Panc1 (cell line): ENCODE measurements at regions not wholly inside any gene's neighbourhood (a gene's known extent, or its start where the extent isn't known, plus 50 kb on each side); places are given as distances from the start of the nearest gene placed in this dataset.

Experiments
- ATAC-seq: fragments of 200-7000 bp; cut with Tn5 transposase; 2 replicates; pipeline ENCODE4 v1.9.1; 2020; ENCODE audit warnings: mild to moderate bottlenecking, moderate library complexity
- BruUV-seq: library from RNA; stranded (reverse); fragments of 400-500 nt; replicated peaks from 2 replicates; lab custom pipeline; 2021; lab: Mats Ljungman, UMichigan
- CTCF ChIA-PET: fragments of 300-600 bp; sonication (Branson Sonifier 250); formaldehyde crosslinking; loops from one replicate; lab custom pipeline; 2022; ENCODE audit warnings: antibody characterized with exemption; lab: Charles Lee
- POLR2A ChIA-PET: fragments of 300-600 bp; sonication (Branson Sonifier 250); formaldehyde crosslinking; loops from one replicate; lab custom pipeline; 2022; ENCODE audit warnings: antibody characterized with exemption; lab: Charles Lee
- DNase-seq: peaks from one replicate; pipeline ENCODE4 v3.0.0-alpha.2; 2010; ENCODE audit warnings: low read depth, low spot score
- H3K27ac ChIP-seq: 2 replicates; pipeline ENCODE4 v1.5.1; 2011; ENCODE audit warnings: mild to moderate bottlenecking, low read length, inconsistent platforms
- H3K27me3 ChIP-seq: fragments of 200-500 bp; sonication (Bioruptor generic); 2 replicates; pipeline ENCODE4 v1.6.0; 2014; ENCODE audit warnings: low read length, inconsistent platforms; ENCODE audit not compliant: control insufficient read depth, insufficient read depth
- H3K36me3 ChIP-seq: fragments of 200-500 bp; sonication (Bioruptor generic); 2 replicates; pipeline ENCODE4 v1.5.1; 2014; ENCODE audit warnings: inconsistent platforms, mild to moderate bottlenecking, low read length, moderate library complexity; ENCODE audit not compliant: control insufficient read depth, insufficient read depth
- H3K4me1 ChIP-seq: 2 replicates; pipeline ENCODE4 v1.5.1; 2011; ENCODE audit warnings: inconsistent platforms, mild to moderate bottlenecking, low read length, moderate library complexity; ENCODE audit not compliant: control insufficient read depth, insufficient read depth
- H3K4me3 ChIP-seq, 2 experiments: 2 replicates each; pipeline ENCODE4 v1.5.1; 2011 to 2012; ENCODE audit warnings: low read depth in 2 of 2, low read length in 2 of 2, mild to moderate bottlenecking in 2 of 2, inconsistent platforms in 1 of 2, moderate library complexity in 1 of 2
- H3K9me3 ChIP-seq: fragments of 200-500 bp; sonication (Bioruptor generic); 2 replicates; pipeline ENCODE4 v1.5.1; 2014; ENCODE audit warnings: low read depth, mild to moderate bottlenecking, inconsistent platforms, low read length, moderate library complexity; ENCODE audit not compliant: control insufficient read depth, insufficient read depth
- CTCF ChIP-seq: fragments of 450-650 bp; IDR thresholded peaks from 2 replicates; pipeline ENCODE4 v1.5.1; 2017; ENCODE audit warnings: mild to moderate bottlenecking
- POLR2AphosphoS5 ChIP-seq: IDR thresholded peaks from 2 replicates; pipeline ENCODE4 v1.6.1; 2012; ENCODE audit warnings: mild to moderate bottlenecking, low read depth, low read length, moderate library complexity
- REST ChIP-seq, 2 experiments: IDR thresholded peaks; 2 replicates each; pipeline ENCODE4 v1.6.1; 2011 to 2012; ENCODE audit warnings: low read depth in 2 of 2, control low read depth in 1 of 2, low read length in 1 of 2, mild to moderate bottlenecking in 1 of 2, moderate library complexity in 1 of 2; ENCODE audit not compliant: insufficient read depth in 1 of 2
- SIN3A ChIP-seq: IDR thresholded peaks from 2 replicates; pipeline ENCODE4 v1.6.1; 2012; ENCODE audit warnings: low read depth, mild to moderate bottlenecking, low read length, moderate library complexity, borderline replicate concordance; ENCODE audit not compliant: insufficient read depth
- TCF7L2 ChIP-seq: IDR thresholded peaks from 2 replicates; pipeline ENCODE4 v1.6.1; 2011; ENCODE audit warnings: mild to moderate bottlenecking, low read depth, low read length, inconsistent platforms
- in situ Hi-C: cut with HindIII; loops from 2 replicates; pipeline ENCODE4 v1.10.0; 2016; ENCODE audit warnings: low sequenced_read_pairs, low pct_unique_long_range_greater_than_20kb
- intact Hi-C: fragments of 100-400 bp; cut with micrococcal nuclease; formaldehyde crosslinking; loops from one replicate; pipeline ENCODE4 v1.10.0; 2022; ENCODE audit not compliant: unreplicated experiment

GRCh38 chr9:68627104-68627503, 77.9 kb upstream of the PIP5K1B start:
- Histone ChIP-seq H3K9me3 (no peaks in the 10 kb centered on the region), H3K27me3 (no peaks in the 10 kb centered on the region; the same call in 1 of the 2 replicates), H3K4me3 (no peak overlapping the region), H3K4me1 (no peaks in the 10 kb centered on the region), H3K36me3 (no peaks in the 10 kb centered on the region), H3K27ac (no peak overlapping the region)
- intact Hi-C loops (no loop called here), in situ Hi-C loops (no loop called here)
- no peak for TF ChIP-seq CTCF
- ATAC-seq (no peak), DNase-seq (no peak)
- POLR2A ChIA-PET = no interaction called here
- BruUV-seq = no TSS peak
- CTCF ChIA-PET = no interaction called here

GRCh38 chr9:68627594-68627993, 77.4 kb upstream of the PIP5K1B start:
- BruUV-seq = no TSS peak
- Histone ChIP-seq H3K27me3 (no peaks in the 10 kb centered on the region; the same call in 1 of the 2 replicates), H3K36me3 (no peaks in the 10 kb centered on the region), H3K4me1 (no peaks in the 10 kb centered on the region), H3K9me3 (no peaks in the 10 kb centered on the region), H3K27ac (no peak overlapping the region), H3K4me3 (no peak overlapping the region)
- intact Hi-C loops = no loop called here
- CTCF ChIA-PET = no interaction called here
- TF ChIP-seq TCF7L2 (no peak), POLR2AphosphoS5 (no peak), REST (IDR thresholded peaks at IDR 0.05; ENCODE audit: insufficient read depth in 1 of 2, low read depth in 2 of 2, low read length in 1 of 2) (no peak), SIN3A (no peak), CTCF (no peak)
- no peak for ATAC-seq
- POLR2A ChIA-PET = no interaction called here
- in situ Hi-C loops = no loop called here
- no peak for DNase-seq

- DNase-seq = no peak
- Histone ChIP-seq H3K4me1 (no peaks in the 10 kb centered on the region), H3K36me3 (no peaks in the 10 kb centered on the region), H3K27ac (no peak overlapping the region), H3K4me3 (no peak overlapping the region), H3K9me3 (no peaks in the 10 kb centered on the region), H3K27me3 (no peaks in the 10 kb centered on the region; the same call in 1 of the 2 replicates)
- no peak for TF ChIP-seq CTCF
- TF ChIP-seq REST (IDR thresholded peaks at IDR 0.05; ENCODE audit: insufficient read depth in 1 of 2, low read depth in 2 of 2, low read length in 1 of 2) = no peak
- no peak for TF ChIP-seq POLR2AphosphoS5
- no peak for TF ChIP-seq TCF7L2
- no peak for TF ChIP-seq SIN3A
- ChIA-PET POLR2A (no interaction called here), CTCF (no interaction called here)
- in situ Hi-C loops (no loop called here), intact Hi-C loops (no loop called here)
- no TSS peak for BruUV-seq
- ATAC-seq = no peak
Observed at GRCh38 chr9:68629042-68629441, 76.0 kb upstream of the PIP5K1B start.
